ENCODE measurements at regions not wholly inside any gene's neighbourhood (a gene's known extent, or its start where the extent isn't known, plus 50 kb on each side); places are given as distances from the start of the nearest gene placed in this dataset.

GRCh38 chr7:42704710-42705109 is 207.2 kb downstream of the C7orf25 start (continued):
- TF ChIP-seq CREB3 (tag; conservative IDR thresholded peaks at IDR 0.05; ENCODE audit: low read depth) = no peak

- H3K9me1 ChIP-seq (ENCODE audit: control insufficient read depth, insufficient read depth, low read length) = no peaks in the 10 kb centered on the region
- H3K9me3 ChIP-seq (replicated peaks; ENCODE audit: control insufficient read depth, insufficient read depth, low read depth, low read length) = no peaks in the 10 kb centered on the region
- CTCF ChIA-PET (ENCODE audit: low intra/inter-chr PET ratio) = no interaction called here
- ATAC-seq (no peak), FAIRE-seq (no peak), DNase-seq (ENCODE audit: extremely low read depth in 1 of 4, low spot score in 3 of 4) (no peak)
- H3K79me2 ChIP-seq (ENCODE audit: control insufficient read depth, insufficient read depth, low read length) = peaks cover 3% of the 10 kb centered on the region; the same call in 1 of the 3 replicates
- no peaks in the 10 kb centered on the region for H3K27me3 ChIP-seq (ENCODE audit: control insufficient read depth in 2 of 2, insufficient read depth in 2 of 2, low read length in 2 of 2)
- BruUV-seq (replicated peaks) = no TSS peak
- POLR2A ChIA-PET = interaction anchor here (0.8 to 1.1 kb wide), 2 partner anchors 9 to 762 kb away, joined by 3 to 4 read pairs; no protein-coding TSS in a partner anchor
- H4K20me1 ChIP-seq (replicated peaks; ENCODE audit: control insufficient read depth, insufficient read depth, low read length) = no peaks in the 10 kb centered on the region
- H3K27ac ChIP-seq (ENCODE audit: extremely low read depth, low read depth, low read length) = no peak overlapping the region
- H3K9ac ChIP-seq (ENCODE audit: insufficient read depth in 1 of 2, low read depth in 2 of 2, low read length in 2 of 2) = no peak overlapping the region
- no peak overlapping the region for H3K4me2 ChIP-seq (ENCODE audit: insufficient read depth, low read length)
- intact Hi-C loops (cut with micrococcal nuclease) = loop anchor here (10.0 kb wide), 1 partner anchor 688 kb away; no protein-coding TSS in a partner anchor
- in situ Hi-C loops (cut with MboI) = no loop called here
- no peak overlapping the region for H2AFZ ChIP-seq (ENCODE audit: low read depth, low read length)
- TF ChIP-seq ZNF717 (CRISPR knock-in tag; IDR thresholded peaks at IDR 0.05) = no peak
- no peak for TF ChIP-seq ZNF121 (CRISPR knock-in tag; conservative IDR thresholded peaks at IDR 0.05)
- TF ChIP-seq CLOCK (CRISPR knock-in tag; IDR thresholded peaks at IDR 0.05; ENCODE audit: borderline replicate concordance) = no peak
- no peak for TF ChIP-seq SMARCC2 (IDR thresholded peaks at IDR 0.05; ENCODE audit: low read depth)
- TF ChIP-seq FOS (IDR thresholded peaks at IDR 0.05; ENCODE audit: extremely low read depth, insufficient read length) = no peak
- TF ChIP-seq BMI1 (IDR thresholded peaks at IDR 0.05; ENCODE audit: low read length) = no peak
- TF ChIP-seq L3MBTL2 (IDR thresholded peaks at IDR 0.05) = no peak
- TF ChIP-seq MIER1 (IDR thresholded peaks at IDR 0.05; ENCODE audit: low read depth) = no peak
- no peak for TF ChIP-seq CSDE1 (IDR thresholded peaks at IDR 0.05)
- no peak for TF ChIP-seq MED1 (CRISPR knock-in tag; IDR thresholded peaks at IDR 0.05; ENCODE audit: borderline replicate concordance)
- no peak for TF ChIP-seq CHD1 (IDR thresholded peaks at IDR 0.05; ENCODE audit: low read length)
- no peak for TF ChIP-seq FOSL1 (tag; conservative IDR thresholded peaks at IDR 0.05)
- no peak for TF ChIP-seq MCM5 (IDR thresholded peaks at IDR 0.05; ENCODE audit: low read depth)
- no peak for TF ChIP-seq EZH2 (IDR thresholded peaks at IDR 0.05; ENCODE audit: borderline replicate concordance, low read depth, low read length)
- no peak for TF ChIP-seq PHB (CRISPR knock-in tag; IDR thresholded peaks at IDR 0.05)
- TF ChIP-seq NCOA4 (IDR thresholded peaks at IDR 0.05; ENCODE audit: partially characterized antibody) = no peak
- TF ChIP-seq NR1H2 (CRISPR knock-in tag; IDR thresholded peaks at IDR 0.05) = no peak
- TF ChIP-seq THAP7 (CRISPR knock-in tag; IDR thresholded peaks at IDR 0.05) = no peak
- no peak for TF ChIP-seq KDM4B (IDR thresholded peaks at IDR 0.05; ENCODE audit: borderline replicate concordance in 2 of 2, low read depth in 1 of 2)
- H3K4me1 ChIP-seq (replicated peaks in 1 of 2; ENCODE audit: control insufficient read depth in 2 of 2, insufficient read depth in 2 of 2, low read length in 2 of 2) = peaks cover 0 to 4% of the 10 kb centered on the region in 2 experiments; a peak in 2 of 5 replicates
- no peak overlapping the region for H3K4me3 ChIP-seq
- H3K36me3 ChIP-seq (ENCODE audit: control insufficient read depth, insufficient read depth, low read length) = no peaks in the 10 kb centered on the region
- 19% methylated on average over 1 of the region's 1 CpG for WGBS (ENCODE audit: insufficient coverage, low coverage, missing lambda C conversion rate)
Measured at GRCh38 chr7:42702647-42703046, 209.2 kb downstream of the C7orf25 start.

All from K562 (cell line).